CD1c-positive myeloid dendritic cell (primary cell): ENCODE measurements at regions not wholly inside any gene's neighbourhood (a gene's known extent, or its start where the extent isn't known, plus 50 kb on each side); places are given as distances from the start of the nearest gene placed in this dataset.

ENCODE experiments used
- DNase-seq: peaks from one replicate; pipeline ENCODE4 v3.0.0-alpha.2; 2016; ENCODE audit errors: extremely low spot score

DNA sequence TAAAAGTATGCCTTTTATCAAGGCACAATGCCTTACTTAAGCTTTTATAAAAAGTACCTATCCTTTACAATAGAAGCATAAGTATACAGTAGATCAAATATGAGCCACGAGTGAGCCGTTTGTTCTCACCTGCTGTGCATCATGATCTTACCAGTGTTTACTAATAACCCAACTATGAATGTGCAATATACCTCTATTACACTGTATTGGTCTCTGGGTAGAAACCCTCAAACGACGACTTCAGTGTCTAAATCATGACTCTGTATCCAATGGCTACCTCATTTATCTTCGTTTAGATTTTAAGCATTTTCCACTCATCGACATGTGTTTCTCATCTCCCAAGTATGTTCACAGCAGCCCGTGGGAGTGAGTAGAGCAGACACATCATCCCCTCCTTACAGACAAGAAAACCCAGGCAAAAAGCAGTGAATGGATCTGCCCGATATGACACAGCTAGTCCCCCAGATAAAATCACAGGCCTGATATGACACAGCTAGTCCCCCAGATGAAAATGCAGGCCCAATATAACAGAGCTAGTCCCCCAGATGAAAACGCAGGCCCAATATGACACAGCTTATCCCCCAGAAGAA lies 279.8 kb downstream of the TNS1 start:
- DNase-seq = no peak

DNA sequence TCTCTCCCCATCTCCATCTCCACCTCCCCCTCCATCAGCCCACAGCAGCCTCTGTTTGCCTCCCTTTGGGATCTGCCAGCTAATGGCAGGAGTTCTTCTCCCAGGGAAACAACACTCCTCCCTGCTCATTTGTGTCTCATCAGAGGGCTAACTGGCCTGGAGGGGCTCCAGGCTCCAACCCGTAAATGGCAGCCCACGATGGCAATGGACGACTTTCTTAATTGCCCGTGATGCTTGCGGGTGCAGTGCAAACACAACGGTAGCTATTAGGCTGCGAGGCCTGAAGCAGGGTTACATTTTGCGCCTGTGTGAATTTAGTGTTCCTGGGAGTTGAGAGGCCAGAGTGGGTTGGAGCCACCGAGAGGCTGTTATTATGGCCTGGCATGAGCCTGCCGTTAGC lies 285.1 kb downstream of the TNS1 start:
- DNase-seq = no peak

DNA sequence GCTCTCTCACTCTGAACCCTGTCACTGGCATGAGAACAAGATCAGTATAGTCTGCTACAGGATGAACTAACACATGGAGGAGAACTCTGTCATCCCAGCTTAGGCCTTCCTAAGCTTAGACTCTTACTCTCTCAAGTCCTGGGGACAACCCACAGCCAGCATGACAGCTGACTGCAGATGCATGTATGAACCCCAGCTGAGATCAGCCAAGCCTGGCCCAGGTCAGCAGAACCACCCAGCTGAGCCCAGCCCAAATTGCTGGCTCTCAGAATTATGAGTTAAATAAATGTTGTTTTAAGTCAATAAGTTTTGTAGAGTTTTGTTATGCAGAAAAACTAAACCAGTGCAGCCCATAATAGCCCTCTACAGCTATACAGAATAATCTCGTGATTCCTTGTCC lies 287.3 kb downstream of the TNS1 start:
- DNase-seq = no peak

DNA sequence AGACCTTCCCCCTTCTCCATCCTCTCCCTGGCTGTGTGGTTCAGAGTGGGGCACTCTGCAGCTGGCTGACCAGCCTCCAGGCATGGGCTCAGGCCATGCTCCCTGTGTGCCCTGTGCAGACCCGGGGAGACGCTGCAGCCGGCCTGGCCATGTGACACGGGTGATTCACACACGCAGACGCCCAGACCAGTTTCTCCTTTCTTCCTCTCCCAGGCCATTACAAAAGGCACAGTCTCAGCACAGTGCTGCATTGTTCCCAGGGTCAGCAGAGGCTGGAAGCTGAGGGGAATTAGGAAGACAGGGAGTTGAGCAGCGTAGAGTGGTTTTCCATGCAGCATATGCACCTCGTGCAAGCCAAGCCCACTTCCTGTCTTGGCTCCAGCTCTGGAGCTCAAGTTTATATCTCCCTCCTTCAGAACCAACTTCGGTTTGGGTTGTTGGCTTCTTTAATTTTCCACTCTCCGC lies 288.5 kb downstream of the TNS1 start:
- peak; percentile 60 for DNase-seq

DNA sequence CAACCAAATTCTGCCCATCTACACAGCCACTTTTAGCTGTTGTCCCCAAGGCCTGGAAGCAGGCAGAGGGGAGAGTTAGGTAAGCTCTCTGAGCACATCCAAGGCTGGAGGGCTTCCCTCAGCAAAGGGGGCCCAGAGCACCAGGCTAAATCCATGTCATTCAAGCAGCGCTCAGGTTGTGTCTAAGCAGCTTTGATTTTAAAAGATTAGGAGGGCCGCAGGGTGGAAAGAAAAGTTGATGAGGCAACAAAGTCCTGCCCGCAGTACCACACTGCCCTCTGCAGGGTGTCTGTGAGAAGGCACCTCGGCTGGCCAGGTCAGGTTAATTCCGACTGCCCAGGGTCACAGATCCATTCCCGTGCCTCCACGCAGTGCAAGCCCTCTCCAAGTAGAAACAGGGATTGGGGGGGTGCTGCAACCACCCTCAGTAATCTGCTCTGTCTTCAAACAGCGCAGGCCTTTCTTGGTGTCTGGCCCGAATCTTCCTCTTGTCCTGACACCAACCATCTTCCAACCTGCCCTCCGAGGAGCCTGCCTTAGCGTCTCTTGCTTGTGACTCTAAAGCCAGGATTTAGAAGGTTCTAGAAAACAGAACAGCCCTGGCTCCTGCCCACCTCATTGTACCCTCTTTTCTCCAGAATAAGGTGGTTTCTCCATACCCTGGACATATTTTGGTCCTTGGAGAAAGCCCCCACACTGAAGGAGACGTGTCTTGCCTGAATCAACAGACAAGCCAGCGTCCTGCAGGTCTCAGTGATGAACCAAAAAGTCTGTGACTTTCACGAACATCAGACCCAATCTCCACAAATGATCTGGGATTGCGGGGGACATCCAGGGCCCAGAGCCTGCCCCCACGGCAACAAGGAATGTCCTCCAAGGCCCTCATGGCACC lies 289.2 kb downstream of the TNS1 start:
- DNase-seq = peak; percentile 68

DNA sequence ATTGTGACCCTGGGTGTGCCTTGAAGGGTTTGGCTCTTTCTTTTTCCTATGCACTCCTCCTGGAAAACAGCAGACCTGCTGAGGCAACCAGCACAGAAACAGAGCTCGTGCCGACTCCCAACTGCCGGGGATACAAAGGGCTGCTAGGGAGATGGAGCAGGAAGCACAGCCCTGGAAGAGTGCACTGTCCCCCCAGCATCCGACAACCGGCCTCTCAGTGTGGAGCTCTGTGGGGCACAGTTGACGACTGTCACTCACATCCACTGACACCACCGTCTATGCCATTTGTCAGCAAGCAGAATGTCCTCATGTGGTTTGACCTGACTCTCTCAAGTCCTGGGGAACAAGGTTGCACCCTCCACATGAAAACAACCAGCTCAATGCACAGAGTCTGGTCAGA lies 290.4 kb downstream of the TNS1 start:
- no peak for DNase-seq

DNA sequence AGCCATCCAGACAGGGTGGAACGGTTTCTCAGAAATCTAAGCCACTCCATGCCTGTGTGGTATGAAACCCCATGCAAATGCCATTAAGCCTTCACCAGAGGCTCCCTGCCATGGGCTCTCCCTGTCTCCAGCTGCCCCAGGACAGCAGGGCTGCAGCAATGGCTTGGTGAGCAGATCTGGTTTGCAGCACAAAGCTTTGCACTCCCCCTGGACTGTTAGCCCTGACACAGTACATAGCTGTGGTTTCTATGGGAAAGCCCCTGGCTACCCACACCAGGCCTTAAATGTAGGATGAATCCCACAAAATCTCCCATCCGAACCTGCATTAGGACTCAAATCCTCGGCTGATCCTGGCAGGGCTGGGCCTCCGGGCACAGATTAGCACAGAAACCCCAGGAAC lies 291.6 kb downstream of the TNS1 start:
- no peak for DNase-seq

DNA sequence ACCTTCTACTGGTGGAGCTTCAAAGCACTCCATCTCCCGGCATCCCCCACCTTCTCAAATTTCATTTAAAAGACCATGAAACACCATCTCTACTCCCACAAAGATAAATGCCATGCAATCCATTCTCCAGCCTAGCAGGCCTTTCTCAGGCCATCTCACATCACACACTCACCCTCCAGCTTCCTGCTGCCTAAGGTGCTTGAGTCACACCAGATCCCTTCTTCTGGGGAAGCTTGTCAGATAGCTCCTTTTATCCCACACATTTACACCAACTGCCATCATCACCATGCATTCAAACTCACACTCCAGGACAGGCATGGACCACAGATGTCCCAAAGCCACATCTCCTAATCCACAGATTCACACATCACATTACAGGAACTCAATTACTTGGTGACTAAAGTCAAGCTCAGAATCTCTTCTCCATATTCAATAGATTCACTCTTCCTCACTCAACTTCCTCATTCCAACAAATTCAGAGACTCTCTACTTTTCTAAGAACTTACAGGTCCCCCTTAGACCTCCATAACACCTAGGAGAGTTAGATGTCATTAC lies 292.5 kb downstream of the TNS1 start:
- DNase-seq = peak; percentile 27

DNA sequence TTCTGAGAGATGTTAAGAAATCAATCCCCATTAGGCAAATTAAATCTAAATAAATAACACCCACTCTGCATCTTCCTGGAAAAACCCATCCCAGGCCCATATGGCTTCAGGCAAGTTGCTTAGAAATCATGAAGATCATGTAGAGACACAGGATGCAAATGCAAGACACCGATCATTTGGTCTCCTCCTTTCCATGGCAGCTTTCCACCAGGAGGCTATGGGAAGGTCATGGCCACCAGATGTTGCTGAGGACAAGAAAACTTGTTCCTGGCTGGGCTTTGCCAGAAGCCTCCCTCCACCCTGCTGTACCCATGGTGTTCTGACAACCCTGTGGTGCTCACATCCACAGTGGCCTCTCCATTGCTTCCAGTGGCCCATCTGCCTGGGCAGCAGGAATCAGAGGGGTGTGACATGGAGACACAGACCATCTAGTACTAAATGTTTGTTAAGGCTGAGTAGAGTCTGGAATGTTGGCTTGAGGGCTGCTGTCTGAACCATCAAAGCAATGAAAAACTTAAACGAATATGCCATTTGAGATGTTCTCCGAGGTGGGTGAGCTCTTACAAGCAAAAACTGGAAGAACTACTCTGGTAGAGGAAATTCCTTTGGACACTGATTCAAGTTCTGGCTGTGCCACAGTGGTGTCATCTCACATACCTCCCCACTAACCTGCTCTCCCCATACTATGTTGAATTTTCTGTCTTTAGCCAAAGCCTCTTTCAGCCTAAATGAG lies 293.2 kb downstream of the TNS1 start:
- DNase-seq = no peak

DNA sequence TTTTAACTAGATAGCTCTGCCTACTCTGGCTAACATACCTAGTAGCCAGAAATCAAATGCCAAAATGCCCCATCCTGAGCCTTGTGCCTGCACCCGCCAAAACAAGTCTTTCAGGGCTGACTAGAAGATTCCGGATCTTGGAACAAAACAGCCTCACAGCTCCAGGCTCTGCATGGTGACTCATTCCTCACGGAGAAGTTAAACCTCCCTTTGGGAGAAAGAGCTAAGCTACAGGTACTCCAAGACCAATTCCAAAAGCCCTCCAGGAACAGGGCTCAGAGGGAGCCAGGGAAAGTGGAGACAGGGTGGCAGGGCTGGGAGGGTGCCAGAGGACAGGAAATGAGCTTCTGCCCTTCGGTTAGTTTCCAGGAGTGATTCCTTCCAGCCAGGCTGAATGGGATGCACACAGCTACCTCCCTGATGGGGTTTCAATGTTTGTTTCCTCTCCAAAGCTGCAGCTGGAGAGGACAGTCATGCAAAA lies 295.6 kb downstream of the TNS1 start:
- DNase-seq = no peak

DNA sequence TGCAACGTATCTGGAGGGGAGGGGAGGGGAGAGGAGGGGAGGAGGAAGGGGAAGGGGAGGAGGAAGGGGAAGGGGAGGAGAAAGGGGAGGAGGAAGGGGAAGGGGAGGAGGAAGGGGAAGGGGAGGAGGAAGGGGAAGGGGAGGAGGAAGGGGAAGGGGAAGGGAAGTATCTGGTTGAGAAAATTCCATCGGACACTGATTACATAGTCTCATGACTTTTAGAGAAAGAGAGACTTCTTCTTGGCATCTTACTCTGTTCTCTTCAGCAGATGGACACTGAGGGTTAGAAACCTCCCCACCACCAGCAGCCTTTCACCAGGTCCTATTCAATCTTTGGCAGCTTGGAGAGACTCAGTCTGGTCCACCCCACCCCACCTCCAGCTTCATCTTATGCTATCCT lies 296.3 kb downstream of the TNS1 start:
- DNase-seq = no peak

DNA sequence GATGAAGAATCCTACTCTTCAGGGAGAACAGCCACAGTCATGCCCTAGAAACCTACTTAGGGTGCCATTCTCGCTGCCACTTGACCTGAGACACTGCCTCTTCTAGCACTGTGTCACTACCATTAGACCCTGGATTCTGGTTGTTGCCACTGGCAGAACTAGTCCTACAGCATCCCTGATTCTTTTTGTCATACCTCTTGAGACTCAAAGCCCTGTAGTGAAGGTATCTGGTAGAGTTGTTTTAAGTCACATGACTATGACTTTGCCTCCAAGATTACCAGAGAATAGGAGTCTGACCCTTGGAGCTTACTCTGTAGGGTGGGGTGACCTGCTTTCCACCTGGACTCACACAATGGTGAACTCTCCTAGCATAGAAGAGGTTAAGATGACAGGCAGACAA lies 296.7 kb downstream of the TNS1 start:
- DNase-seq = no peak

DNA sequence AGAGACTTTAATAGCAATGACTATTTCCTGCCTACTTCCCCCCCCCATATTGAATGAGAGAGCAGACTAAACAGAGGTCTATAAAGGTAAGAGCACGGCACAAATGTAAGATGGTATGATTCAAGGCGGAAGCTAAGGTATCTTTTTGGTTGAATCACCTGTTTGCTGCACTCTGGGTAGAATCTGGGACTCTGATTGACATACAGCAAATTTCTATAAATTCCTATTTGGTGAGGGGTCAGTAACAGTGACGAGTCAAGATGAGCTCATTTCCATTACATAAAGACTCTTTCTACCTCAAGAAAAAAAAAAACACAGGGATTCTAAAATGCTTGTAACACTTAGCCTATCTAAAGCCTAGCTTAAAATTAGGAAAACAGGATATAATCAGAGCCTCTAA lies 297.3 kb downstream of the TNS1 start:
- no peak for DNase-seq

DNA sequence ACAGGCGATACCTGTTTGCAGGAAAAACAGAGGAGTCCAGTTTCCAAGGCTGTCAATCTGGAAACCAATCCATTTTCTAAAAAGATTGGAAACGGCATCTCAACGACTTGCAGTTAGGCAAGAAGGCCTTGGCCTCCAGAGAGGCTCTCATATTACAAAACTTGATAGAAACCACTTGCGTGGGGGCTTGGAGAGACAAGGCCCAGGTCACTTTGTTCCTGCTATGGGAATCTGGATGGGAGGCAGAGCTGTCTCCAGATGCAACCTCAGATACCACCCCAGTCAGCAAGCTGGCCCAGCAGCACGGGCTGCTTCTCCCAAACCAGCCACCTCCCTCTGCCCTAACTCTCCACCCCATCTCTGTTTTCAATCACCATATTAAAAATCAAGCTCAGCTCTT lies 298.8 kb downstream of the TNS1 start:
- no peak for DNase-seq

DNA sequence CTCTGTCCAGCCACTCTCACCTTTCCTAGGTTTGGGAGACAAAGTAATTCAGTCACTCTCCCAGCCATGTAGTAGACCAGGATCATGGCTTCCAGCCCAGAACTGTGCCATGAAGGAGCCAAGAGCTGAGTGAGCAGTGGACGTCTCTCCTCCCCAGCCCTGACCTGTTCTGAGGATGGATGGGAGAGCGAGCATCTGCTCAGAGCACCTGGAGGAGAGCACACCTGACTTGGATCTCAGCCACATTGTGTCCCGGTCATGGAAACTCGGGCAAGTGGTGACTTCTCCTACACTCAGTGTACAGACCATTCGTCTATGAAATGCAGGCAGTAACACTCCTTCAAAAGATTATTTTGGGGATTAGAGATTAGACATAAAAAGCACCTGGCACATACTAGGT lies 299.7 kb downstream of the TNS1 start:
- DNase-seq = no peak

DNA sequence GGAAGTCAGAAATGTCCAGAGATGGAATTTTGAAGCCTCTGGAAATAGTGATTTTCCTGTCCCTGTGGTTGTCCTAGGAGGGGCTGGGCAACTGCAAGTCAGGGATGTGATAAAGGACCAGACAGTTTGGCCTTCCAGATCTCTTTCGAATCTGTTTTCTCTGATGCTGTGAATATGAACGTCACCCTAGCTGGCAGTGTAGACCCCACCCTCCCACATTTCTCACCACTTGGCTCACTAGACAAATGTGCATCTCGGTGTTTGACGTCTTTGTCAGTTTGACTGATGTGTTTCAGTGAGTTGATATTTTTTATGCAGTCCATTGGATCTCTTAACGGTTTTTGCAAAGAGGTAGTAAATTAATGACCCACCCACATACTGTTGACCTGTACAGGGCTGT lies 301.2 kb downstream of the TNS1 start:
- DNase-seq = no peak

DNA sequence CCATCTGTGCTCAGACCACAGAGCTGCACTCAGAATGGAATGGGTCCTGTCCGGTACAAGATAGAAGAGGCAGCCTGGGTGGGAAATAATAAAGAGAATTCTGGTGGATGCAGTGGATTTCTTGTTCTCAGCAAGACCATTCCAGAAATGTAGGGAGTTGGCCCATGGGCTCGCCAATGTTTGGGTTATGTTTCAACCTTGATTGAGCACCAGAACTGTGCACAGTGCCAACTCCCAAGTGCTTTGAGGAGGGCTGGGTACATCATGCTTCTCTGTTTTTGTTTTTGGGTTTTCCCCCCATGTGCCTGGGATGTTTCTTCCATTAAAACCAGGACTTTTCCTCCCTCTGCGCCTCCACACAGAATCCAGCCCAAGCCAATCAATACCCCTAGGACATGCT lies 304.1 kb downstream of the TNS1 start:
- no peak for DNase-seq

DNA sequence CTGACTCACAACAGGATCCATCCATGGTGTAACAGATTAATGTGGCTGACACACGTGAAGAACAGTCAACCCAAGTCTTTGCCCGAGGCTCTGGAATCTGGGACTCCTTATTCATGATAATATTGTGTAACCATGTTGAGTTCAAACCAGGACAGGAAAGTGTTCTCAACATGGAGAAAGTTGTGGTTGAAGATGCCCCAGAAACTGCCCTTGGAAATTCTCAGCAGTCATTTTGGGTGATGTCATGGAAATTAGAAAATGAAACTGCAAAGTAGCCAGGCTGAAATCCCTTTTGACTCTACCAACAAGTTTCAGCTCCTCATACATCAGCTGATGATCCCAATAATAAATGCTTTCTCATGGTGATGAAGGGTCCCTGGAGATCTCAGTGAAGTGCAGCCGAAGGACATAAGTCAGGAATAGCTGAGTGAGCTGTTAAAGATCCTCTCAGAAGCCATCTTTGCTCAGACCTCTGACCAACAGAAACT lies 307.7 kb downstream of the TNS1 start:
- DNase-seq = no peak

DNA sequence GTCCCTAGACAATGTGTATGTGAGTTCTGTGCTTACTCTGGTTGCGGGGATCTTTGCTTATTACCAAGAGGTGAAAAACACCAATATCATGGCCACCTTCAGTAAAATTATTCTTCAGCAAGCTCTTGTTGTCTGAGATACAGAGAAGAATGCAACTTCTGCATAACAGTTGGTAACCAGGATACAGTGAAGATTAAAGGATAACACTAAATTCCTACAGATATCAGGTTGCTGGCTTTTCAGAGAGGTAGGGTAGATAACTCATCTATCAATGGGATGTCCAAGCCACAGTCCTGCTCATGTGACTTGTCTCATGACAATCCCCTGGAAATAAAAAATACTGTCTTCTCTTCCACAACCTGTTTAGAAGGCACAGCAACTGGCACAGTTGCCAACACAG lies 308.5 kb downstream of the TNS1 start:
- DNase-seq = no peak

DNA sequence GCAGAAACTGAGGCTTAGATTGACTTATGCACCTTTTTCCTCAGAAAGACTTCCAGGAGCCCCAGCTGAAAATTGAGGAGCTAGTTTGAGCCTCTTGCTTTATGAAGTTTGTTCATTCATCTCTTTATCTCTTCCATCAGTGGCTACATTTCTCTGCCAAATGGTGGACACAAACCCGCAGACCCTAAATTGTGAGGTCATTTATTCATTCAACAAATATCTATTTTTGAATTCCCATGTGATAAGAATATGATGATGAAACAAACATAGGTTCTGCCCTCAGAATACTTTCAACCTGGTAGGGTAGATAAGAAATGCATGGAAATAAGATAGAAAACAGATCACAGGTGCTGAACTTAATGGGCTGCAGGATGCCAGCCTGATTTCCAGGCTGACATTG lies 309.4 kb downstream of the TNS1 start:
- DNase-seq = no peak

DNA sequence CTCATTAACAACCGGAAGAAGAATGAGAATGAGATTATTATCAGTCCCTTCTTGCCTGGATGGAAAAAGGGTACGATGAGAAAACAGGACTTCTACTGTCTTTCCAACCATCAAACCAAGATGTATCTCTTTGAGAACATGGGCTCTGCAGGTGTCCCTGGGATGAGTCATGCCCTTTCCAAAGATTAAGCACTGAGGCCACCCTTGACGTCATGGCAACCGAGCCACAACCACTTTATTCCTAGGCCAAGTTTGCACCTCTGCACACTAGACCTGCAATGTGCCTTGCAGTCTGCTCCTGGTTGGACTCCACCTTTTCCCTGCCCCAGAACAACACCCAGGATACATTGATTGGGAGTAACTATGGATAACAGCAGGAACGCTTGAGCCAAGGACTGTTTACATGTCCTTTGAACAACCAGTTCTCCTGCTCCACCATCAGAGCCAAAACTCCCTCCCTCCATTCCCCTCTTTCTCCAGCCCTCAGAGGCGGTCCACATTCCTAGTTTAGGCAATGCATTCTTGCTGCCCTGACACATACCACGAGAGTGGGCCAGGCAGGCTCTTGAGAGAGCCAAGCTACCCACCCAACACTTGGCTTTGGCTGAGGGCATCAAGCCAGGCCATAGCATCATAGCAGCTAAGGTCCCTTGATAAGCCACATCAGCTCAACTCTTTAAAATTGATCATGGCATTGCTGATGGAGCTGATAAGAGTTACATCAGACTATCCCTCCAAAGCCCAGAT lies 310.7 kb downstream of the TNS1 start:
- no peak for DNase-seq
